ENCODE measurements at regions not wholly inside any gene's neighbourhood (a gene's known extent, or its start where the extent isn't known, plus 50 kb on each side); places are given as distances from the start of the nearest gene placed in this dataset.

DNA sequence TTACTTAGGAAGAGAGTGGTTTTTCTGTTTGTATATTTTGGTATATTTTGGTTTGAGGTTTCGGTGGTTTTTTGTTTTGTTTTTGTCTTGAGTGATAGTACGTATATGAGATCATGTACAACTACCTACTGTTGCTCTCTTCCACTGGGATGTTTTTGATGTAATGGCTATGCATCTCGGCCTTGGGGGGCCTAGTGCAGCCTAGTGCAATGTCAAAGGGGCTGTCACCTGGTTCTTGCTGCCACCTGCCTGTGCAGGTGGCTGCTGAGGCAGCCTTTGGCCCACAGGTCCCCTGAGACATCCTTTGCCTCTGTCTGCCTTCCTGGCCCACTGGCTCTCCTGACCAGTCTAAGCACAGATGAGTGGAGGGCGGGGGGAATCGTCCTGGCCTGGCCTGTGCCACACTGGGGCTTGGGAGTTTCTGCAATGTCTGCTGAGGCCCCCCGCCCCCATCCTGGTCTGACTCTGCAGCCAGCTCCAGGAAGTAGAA lies 546.6 kb downstream of the CD83 start:
- Histone ChIP-seq H3K27me3 (ENCODE audit: insufficient read depth in 3 of 3, low read length in 2 of 3) (peaks cover 0 to 2% (median 0%) of the 10 kb centered on the region in 3 donors), H3K27ac (no peak overlapping the region), H3K36me3 (ENCODE audit: insufficient read depth in 1 of 2, low read depth in 1 of 2) (no peaks in the 10 kb centered on the region), H3K4me3 (no peak overlapping the region), H3K9me3 (no peaks in the 10 kb centered on the region), H3K4me1 (no peaks in the 10 kb centered on the region)
- WGBS, 3 donors: 78 to 83% (median 78%) methylated on average over 6 of the region's 6 CpGs
- DNase-seq: no peak
- TF ChIP-seq, protein P1, sequence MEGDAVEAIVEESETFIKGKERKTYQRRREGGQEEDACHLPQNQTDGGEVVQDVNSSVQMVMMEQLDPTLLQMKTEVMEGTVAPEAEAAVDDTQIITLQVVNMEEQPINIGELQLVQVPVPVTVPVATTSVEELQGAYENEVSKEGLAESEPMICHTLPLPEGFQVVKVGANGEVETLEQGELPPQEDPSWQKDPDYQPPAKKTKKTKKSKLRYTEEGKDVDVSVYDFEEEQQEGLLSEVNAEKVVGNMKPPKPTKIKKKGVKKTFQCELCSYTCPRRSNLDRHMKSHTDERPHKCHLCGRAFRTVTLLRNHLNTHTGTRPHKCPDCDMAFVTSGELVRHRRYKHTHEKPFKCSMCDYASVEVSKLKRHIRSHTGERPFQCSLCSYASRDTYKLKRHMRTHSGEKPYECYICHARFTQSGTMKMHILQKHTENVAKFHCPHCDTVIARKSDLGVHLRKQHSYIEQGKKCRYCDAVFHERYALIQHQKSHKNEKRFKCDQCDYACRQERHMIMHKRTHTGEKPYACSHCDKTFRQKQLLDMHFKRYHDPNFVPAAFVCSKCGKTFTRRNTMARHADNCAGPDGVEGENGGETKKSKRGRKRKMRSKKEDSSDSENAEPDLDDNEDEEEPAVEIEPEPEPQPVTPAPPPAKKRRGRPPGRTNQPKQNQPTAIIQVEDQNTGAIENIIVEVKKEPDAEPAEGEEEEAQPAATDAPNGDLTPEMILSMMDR (IDR thresholded peaks at IDR 0.05): no peak
- no peak for ATAC-seq
- intact Hi-C loops (cut with DNase I): no loop called here

DNA sequence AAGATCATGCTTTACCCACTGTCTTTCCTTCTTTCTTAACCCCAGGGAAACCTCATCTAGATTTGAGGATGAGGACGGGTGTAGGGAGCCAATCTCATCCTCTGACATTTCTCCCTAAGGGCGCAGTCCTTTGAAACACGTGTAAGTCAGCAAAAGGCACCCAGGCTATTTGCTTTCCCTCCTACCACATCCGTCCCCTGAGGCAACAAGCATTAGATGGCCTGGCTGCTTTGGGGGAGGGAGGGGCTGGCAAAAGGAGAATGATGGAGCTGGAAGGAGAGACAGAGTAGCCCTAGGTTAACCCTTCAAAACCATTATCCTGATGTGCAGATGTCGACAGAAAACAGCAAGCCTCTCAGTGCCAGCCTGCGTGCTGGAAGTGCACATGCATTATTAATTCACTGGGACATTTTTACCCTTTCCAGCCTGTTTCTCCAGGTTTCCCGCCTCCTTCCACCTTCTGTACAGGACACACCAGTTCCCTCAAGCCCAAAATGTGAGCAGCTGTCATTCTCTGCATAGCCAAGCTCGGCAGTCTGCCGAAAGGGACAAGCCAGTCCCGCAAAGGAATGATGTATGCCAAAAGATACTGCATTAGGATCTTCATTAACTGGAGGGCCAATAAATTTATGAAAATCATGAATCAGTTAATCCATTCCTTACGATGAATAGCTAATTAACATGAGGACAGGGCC lies 547.2 kb downstream of the CD83 start:
- ATAC-seq: no peak
- no peak overlapping the region for H3K27ac ChIP-seq
- no peaks in the 10 kb centered on the region for H3K36me3 ChIP-seq (ENCODE audit: insufficient read depth in 1 of 2, low read depth in 1 of 2)
- intact Hi-C loops (cut with DNase I): no loop called here
- TF ChIP-seq, protein P1 (IDR thresholded peaks at IDR 0.05): no peak
- no peak for DNase-seq
- WGBS, 3 donors: 47 to 63% (median 50%) methylated on average over 11 of the region's 11 CpGs
- no peak overlapping the region for H3K4me3 ChIP-seq
- H3K4me1 ChIP-seq: no peaks in the 10 kb centered on the region
- H3K9me3 ChIP-seq: no peaks in the 10 kb centered on the region
- H3K27me3 ChIP-seq (ENCODE audit: insufficient read depth in 3 of 3, low read length in 2 of 3): peaks cover 0 to 2% (median 0%) of the 10 kb centered on the region in 3 donors

DNA sequence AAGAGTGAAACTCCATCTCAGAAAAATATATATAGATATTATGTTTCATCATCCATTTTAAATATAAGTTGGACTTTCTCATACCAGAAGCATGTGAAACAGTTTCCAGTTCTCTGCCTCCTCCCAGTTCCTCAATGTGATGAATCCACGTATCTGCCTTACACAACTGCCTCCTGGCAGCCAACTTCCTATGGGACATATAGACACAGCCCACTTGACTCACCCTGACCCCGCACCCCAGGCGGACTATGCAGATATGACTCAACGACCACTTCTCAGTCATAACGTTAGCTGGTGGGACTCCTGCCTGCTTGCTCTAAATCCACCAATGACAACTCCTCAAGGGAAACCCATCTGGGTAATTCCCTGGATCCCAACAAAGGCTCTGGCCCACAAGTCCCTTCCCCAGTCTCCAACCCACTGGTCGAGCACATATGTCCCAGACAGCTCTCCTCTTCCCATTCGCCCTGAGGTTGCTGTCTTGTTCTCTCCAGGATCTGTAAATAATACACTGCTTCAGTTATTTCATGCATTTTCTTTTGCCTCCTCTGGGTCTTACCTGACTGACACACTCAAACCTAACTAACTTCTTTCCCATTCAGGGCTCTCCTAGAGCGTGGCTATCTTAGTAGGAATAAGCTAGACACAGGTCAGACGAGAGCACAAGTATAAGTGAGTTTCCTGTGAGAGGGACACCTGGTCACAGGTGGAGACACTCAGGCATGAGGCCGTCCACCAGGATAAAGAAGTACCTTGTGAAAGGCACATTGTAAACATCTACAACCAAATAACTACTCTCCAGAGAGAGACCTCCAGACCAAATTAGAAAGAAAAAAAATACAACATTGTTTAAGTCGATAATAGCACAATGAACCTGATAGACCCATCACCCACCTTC lies 548.5 kb downstream of the CD83 start:
- no peak overlapping the region for H3K4me3 ChIP-seq
- ATAC-seq (peak in 1 of 4 donors; percentile 27), DNase-seq (peak in 1 of 2 donors; percentile 21)
- TF ChIP-seq, protein P1 (IDR thresholded peaks at IDR 0.05): no peak
- peaks cover 0 to 2% (median 0%) of the 10 kb centered on the region in 3 donors for H3K27me3 ChIP-seq (ENCODE audit: insufficient read depth in 3 of 3, low read length in 2 of 3)
- intact Hi-C loops (cut with DNase I): no loop called here
- H3K9me3 ChIP-seq: no peaks in the 10 kb centered on the region
- 86 to 91% (median 88%) methylated on average over 11 of the region's 11 CpGs for WGBS, 3 donors
- H3K4me1 ChIP-seq: no peaks in the 10 kb centered on the region
- H3K27ac ChIP-seq: no peak overlapping the region
- no peaks in the 10 kb centered on the region for H3K36me3 ChIP-seq (ENCODE audit: insufficient read depth in 1 of 2, low read depth in 1 of 2)

DNA sequence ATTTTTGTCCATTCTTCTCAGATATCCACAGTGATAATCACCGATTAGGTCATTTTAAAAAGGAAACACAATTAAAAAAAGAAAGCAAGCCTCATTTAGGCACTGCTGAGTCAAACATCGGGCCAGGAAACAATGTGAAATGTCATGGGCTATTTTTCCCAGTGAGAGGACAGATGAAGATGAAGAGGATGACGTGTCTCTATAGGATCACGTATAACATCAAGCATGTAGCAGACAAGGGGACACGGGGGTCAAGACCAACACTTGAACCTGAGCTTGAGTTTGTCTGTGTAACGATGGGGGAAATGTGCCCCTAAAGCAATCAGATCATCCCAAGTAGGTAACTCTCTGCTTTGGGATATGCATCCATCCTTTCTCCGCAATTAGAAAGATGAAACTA lies 553.2 kb downstream of the CD83 start:
- 81 to 86% (median 86%) methylated on average over 7 of the region's 7 CpGs for WGBS, 3 donors
- ATAC-seq: no peak
- H3K4me1 ChIP-seq: peaks cover 11% of the 10 kb centered on the region
- no peak overlapping the region for H3K27ac ChIP-seq
- intact Hi-C loops (cut with DNase I): no loop called here
- H3K36me3 ChIP-seq (ENCODE audit: insufficient read depth in 1 of 2, low read depth in 1 of 2): no peaks in the 10 kb centered on the region
- TF ChIP-seq, protein P1 (IDR thresholded peaks at IDR 0.05): no peak
- H3K27me3 ChIP-seq (ENCODE audit: insufficient read depth in 3 of 3, low read length in 2 of 3): no peaks in the 10 kb centered on the region
- no peaks in the 10 kb centered on the region for H3K9me3 ChIP-seq
- DNase-seq: no peak
- H3K4me3 ChIP-seq: no peak overlapping the region
